ENCODE measurements at regions not wholly inside any gene's neighbourhood (a gene's known extent, or its start where the extent isn't known, plus 50 kb on each side); places are given as distances from the start of the nearest gene placed in this dataset.
"Not testable (repeated sequence)": the region's sequence is repeated elsewhere in the genome, so short reads cannot be mapped to it uniquely, and the experiment has no call there.

- no peak for DNase-seq
These were observed 181.4 kb upstream of the PWP1 start for GRCh38 chr12:107503887-107504885.

GRCh38 chr12:107509421-107509820, 176.2 kb upstream of the PWP1 start:
- DNase-seq = no peak

DNA sequence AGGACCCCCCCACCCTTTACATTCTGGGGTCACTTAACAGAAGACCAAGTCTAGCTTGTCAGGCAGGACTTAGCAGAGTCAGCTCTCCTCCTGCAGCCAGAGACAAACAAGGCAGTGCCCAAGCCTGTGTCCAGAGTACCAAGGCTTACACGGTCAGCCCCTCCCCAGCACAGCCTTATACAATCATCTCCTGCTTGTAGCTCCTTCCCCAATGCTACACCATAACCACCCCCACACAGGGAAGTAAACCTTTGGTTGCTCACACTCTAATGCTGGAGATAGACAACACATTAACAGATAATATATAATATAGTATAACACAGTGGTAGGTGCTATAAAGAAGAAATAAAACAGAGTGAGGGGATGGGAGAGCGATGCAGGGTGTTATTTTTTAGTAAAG, 175.4 kb upstream of the PWP1 start:
- no peak for DNase-seq

GRCh38 chr12:107511292-107511691, 174.3 kb upstream of the PWP1 start:
- DNase-seq = no peak

- DNase-seq = no peak
These were observed 173.2 kb upstream of the PWP1 start for GRCh38 chr12:107512391-107512790.

DNA sequence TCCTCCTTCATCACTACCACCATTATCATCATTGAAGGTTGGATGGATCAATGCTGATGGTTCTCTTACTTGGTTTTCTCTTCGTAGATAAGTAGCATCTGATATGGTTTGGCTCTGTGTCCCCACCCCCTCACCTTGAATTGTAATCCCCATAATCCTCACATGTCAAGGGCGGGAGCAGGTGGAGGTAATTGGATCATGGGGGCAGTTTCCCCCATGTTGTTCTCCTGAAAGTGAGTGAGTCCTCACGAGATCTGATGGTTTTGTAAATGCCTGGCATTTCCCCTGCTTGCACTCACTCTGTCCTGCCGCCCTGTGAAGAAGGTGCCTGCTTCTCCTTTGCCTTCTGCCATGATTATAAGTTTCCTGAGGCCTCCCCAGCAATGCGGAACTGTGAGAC, 172.4 kb upstream of the PWP1 start:
- DNase-seq = no peak

DNA sequence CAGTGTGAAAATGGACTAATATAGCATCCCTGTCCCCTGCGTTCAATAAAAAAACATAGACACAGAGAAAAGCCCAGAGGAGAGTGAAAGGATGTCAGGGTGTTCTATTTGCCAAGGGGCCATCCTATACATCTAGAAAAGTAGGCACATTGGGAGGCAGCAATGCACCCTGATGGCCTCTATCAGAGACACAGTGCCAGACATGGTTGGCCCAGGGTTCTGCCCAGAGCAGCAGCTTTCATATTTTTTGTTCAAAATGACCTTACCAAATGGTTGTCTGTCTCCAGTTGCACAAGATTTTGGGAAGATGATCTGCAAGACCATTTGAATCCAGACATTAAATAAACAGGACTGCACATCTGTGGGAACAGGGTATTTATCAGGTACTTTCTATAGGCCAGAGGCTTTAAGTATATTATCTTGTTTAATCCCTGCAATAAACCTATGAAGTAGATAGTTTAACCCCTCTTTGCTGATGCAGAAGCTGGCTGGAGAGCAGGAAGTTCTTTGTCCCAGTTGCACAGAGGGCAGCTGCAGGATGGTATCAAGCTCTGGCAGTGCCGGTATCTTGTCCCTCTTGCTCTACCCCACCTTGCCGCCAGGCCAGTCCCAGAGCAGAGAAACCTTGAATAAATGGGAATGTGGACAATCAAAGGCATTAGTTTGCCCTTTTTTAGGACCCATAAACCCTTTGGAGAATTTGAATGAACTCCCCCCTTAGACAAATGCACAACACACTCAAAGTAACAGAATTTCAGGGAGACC, 171.8 kb upstream of the PWP1 start:
- DNase-seq = no peak

GRCh38 chr12:107514887-107515445, 170.6 kb upstream of the PWP1 start:
- no peak for DNase-seq

DNA sequence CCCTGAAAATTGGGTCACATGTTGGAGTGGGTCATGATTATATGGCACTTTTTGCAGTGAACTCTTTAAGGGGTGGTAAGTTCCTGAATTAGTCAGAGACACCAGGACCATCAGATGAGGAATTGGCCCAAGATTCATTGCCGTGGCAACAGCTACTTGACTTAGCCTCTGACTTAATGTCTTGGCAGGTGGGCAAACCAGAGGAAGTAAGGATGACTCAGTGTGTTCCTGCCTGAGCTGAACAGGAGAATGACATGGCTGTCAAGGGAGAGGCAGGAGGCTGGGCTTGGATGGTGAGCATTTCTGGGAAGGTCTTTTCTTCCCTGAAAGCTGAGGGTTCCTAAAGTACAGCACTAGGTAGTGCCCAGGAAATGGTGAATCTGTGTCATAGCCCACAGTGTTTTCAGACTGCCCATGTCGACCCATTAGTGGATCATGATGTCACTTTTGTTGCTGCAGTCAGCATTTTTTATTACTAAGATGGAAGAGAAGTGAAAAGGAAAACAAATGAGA, 170.1 kb upstream of the PWP1 start:
- no peak for DNase-seq

DNA sequence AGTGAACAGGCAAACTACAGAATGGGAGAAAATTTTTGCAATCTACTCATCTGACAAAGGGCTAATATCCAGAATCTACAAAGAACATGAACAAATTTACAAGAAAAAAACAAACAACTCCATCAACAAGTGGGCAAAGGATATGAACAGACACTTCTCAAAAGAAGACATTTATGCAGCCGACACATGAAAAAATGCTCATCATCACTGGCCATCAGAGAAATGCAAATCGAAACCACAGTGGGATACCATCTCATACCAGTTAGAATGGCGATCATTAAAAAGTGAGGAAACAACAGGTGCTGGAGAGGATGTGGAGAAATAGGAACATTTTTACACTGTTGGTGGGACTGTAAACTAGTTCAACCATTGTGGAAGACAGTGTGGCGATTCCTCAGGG, 167.8 kb upstream of the PWP1 start:
- not testable (repeated sequence) for DNase-seq

GRCh38 chr12:107518868-107519267, 166.7 kb upstream of the PWP1 start:
- DNase-seq = no peak

DNA sequence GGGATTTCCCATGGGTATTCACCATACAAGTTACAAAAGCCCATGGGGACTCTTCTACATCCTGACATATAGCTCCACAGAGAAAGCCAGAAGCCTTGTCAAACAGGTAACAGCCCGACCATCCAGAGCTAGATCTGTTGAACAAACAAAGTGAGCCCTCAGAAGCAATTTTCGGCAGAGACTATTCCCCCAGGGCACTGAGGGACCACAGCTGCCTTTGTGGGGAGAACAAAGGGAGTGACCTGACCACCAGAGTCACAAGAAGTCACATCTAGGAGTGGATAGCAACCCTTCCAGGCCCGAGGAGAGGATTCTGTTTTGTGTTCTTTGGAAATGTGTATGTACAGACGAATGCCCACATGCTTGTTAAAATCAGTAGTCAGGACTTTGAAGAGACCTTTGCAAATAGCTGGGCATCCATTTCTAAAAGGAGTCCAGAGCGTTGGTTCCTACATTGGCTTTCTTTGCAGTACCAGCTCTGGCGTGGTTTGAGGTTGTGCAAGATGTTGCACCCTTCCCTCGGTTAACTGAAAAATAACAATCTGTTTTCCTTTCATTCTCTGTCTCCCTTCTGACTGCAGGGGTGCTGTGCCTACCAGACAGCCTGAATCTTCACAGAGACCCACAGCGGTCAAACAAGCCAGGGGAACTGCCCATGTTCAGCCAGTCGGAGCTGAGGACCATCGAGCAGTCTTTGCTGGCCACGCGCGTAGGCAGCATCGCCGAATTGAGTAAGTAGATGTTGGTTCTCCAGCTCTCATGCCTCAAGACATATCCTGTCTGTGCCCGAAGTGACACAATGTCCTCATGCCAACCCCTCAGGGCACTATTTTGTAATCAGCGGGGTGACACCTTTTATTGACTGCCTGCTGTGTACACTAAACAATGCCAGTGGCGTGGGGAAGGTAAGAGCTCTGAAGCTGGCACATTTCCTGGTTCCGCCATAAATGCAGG, 165.4 kb upstream of the PWP1 start:
- DNase-seq = no peak

- no peak for DNase-seq
These were observed 163.7 kb upstream of the PWP1 start for GRCh38 chr12:107521826-107522355.

GRCh38 chr12:107522692-107523477, 162.7 kb upstream of the PWP1 start:
- no peak for DNase-seq

- DNase-seq = no peak
These were observed 161.6 kb upstream of the PWP1 start for GRCh38 chr12:107523775-107524535.

DNA sequence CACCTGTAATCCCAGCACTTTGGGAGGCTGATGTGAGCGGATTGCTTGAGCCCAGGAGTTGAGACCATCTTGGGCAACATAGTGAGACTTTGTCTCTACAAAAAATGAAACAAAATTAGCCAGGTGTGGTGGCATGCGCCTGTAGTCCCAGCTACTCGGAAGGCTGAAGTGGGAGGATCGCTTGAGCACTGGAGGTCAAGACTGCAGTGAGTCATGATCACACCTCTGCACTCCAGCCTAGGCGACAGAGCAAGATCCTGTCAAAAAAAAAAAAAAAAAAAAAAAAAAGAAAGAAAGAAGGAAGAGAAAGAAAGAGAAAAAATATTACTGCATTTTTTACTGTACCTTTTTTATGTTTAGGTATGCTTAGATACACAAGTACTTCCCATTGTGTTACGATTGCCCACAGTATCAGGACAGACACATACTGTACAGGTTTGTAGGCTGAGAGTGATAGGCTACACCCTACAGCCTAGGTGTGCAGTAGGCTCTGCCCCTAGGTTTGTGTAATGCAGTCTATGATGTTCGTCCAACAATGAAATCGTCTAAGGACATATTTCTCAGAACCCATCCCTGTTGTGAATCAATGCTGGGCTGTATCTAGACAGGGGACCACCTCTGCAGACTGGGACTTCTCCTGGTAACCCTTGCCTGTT, 160.4 kb upstream of the PWP1 start:
- no peak for DNase-seq

- no peak for DNase-seq
These were observed 159.7 kb upstream of the PWP1 start for GRCh38 chr12:107525719-107526554.

DNA sequence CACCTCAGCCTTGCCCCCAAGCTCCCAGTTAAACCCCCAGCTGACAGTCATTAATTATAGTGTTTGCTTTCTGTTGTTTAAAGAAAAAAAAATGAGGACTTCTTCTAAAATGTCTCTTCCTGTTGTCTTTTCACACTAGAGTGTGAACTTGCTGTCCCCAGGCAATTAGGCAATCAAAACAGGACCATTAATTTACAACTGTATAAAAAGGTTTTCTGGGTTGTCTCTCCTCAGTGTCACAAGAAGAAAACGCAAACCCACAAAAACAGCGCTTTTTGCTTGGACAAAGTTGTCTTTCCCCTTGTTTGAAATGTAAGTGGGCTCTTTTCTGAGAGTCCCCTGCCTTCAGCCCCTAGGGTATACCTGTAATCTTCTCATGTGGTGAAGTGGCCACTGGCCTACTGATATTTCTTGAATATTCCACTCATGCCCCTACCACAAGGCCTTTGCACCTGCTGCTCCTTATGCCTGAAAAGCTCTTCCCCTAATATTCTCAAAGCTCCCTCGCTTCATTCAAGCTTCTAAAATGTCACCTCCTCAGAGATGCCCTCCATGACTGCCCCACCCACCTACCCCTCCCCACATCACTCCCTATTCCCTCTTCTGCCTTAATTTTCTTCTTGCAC, 158.9 kb upstream of the PWP1 start:
- no peak for DNase-seq
